ENCODE measurements at regions not wholly inside any gene's neighbourhood (a gene's known extent, or its start where the extent isn't known, plus 50 kb on each side); places are given as distances from the start of the nearest gene placed in this dataset.
"Not testable (repeated sequence)": the region's sequence is repeated elsewhere in the genome, so short reads cannot be mapped to it uniquely, and the experiment has no call there.

DNA sequence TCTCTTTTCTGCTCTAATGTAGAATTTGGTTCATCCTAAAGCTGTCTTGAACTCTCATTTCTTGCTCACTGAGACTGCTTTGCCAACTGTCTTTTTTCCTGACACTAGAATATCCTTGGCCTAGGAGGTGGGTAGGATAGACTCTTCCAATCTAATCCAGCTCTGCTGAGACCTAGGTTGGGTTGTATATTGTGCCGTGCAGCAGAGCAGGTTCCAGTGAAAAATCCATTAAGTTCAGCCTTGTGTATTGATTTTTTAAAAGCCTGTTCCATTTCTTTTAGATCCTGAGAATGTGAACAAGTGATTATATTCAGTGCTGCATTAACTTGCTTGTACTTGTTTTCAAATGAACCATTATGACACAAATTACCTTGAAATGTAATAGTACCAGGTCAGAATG lies 539.6 kb downstream of the LRRC70 start:
- DNase-seq (ENCODE audit: low spot score) = no peak

- no peak for DNase-seq (ENCODE audit: low spot score)
Measured at GRCh38 chr5:63111891-63112290, 533.3 kb downstream of the LRRC70 start.

GRCh38 chr5:63101870-63102269 lies 523.3 kb downstream of the LRRC70 start:
- DNase-seq (ENCODE audit: low spot score) = no peak

GRCh38 chr5:63097286-63097685 lies 518.7 kb downstream of the LRRC70 start:
- DNase-seq (ENCODE audit: low spot score) = no peak

DNA sequence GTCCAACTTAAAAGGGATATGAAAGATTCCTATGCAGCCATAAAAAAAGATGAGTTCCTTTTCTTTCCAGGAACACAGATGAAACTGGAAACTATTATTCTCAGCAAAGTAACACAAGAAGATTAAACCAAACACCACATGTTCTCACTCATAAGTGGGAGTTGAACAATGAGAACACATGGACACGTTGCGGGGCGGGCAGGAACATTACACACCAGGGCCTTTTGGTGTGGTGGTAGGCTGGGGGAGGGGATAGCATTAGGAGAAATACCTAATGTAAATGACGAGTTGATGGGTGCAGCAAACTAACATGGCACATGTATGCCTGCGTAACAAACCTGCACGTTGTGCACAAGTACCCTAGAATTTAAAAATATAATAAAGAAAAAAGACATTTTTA lies 516.1 kb downstream of the LRRC70 start:
- no peak for DNase-seq (ENCODE audit: low spot score)

- no peak for DNase-seq (ENCODE audit: low spot score)
Measured at GRCh38 chr5:63089147-63089546, 510.5 kb downstream of the LRRC70 start.

GRCh38 chr5:63085561-63085960 lies 506.9 kb downstream of the LRRC70 start:
- no peak for DNase-seq (ENCODE audit: low spot score)

- not testable (repeated sequence) for DNase-seq (ENCODE audit: low spot score)
Measured at GRCh38 chr5:63083689-63084088, 505.1 kb downstream of the LRRC70 start.

GRCh38 chr5:63081402-63081801 lies 502.8 kb downstream of the LRRC70 start:
- DNase-seq (ENCODE audit: low spot score) = no peak

- DNase-seq (ENCODE audit: low spot score) = no peak
Measured at GRCh38 chr5:63070001-63070400, 491.4 kb downstream of the LRRC70 start.

DNA sequence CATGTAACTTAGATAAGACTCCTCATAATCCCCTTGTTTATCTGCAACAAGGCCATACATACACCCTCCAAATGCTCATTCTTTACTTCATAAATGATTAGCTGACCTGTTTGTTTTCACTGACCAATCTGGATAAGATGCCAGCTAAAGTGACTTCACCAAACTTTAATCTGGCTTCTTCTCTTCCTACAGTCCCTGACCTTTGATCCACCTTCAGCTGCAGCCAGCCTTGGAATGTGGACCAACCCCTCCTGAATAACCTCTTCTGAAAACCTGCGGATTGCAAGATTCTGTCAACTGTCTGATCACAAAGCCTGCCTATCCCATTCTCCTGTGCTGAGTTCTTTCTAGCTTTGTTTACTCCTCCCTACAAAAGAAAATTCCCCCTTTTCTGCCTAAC lies 476.8 kb downstream of the LRRC70 start:
- no peak for DNase-seq (ENCODE audit: low spot score)

DNA sequence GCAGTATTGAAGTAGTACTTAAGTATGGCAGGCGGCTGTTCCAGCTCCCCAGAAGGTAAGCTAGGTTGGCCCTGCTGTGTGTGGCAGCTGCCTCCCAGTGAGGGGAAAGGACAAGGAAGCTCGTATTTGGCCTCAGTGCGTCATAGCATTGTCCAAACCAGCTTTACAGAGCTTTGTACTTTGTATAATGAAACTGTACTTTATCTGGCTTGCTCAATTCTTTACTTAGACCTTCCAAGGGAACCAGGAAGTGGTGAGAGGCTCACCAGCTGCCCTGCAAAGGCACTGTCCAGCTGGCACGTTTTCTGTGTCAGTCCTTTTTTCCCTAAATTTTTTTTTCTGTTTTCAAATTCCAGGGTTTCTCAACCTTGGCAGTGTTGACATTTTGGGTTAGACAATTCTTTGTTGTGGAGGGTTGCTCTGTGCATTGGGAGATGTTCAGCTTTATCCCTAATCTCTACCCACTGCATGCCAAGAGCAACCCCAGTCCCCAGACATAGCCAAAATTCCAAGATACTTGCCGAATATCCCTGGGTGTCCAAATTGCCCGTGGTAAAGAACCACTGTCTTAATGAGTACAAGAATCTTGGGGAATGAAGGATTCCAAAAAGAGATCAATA lies 474.5 kb downstream of the LRRC70 start:
- no peak for DNase-seq (ENCODE audit: low spot score)

DNA sequence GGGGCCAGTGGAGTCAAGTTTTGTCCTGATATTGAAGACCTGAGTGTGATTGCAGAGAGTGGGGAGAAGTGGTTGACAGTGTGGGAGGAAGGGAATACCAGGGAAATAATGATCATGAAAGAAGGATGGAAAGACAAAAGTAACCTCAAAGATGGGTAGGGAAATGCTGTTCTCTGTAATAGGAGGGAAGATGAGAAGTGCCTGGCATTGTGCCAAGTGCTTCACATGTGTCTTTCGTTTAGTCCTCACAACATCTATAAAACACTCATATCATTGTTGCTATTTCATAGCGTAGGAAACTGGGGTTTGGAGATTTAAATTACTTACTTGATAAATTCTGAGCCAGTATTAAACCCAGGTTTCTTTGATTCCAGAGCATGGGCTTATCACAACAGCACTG lies 472.3 kb downstream of the LRRC70 start:
- no peak for DNase-seq (ENCODE audit: low spot score)

DNA sequence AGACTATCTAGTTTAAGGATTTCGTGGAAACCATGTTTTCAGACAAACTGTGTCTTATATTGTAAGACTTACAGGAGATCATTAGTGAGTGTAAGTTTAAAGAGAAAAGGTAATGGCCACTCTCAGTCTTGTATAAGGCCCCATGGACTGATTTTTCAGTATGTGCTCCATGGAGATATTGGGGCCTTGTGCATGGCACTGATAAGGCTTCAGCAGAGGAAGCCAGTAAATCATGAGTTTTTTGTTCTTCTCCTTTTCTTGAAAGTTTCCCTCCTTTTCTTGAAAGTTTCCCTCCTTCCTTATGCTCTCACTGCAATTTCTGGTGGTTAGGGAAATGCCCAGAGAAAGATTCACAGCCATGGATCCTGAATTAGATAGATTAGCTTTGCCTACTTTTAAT lies 471.3 kb downstream of the LRRC70 start:
- no peak for DNase-seq (ENCODE audit: low spot score)

DNA sequence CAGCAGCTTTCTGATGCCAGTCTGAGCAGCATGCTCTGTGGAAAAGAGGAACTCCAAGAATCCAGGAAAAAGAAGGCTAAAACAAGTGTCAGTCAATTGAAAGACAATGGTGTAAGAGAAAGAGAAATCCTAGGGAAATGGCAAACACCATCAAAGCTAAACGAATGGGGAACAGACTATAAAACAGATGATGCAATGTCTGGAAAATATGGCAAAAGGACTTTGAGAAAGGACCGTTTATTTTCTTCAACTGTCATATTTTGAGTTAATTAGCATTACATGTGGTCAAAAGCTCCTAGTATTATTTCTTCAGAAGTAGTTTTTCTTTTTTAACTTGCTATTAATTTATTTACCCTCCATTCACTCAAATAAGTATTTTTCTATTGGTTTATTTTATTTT lies 465.2 kb downstream of the LRRC70 start:
- DNase-seq (ENCODE audit: low spot score) = no peak

GRCh38 chr5:63032343-63032742 lies 453.7 kb downstream of the LRRC70 start:
- no peak for DNase-seq (ENCODE audit: low spot score)

DNA sequence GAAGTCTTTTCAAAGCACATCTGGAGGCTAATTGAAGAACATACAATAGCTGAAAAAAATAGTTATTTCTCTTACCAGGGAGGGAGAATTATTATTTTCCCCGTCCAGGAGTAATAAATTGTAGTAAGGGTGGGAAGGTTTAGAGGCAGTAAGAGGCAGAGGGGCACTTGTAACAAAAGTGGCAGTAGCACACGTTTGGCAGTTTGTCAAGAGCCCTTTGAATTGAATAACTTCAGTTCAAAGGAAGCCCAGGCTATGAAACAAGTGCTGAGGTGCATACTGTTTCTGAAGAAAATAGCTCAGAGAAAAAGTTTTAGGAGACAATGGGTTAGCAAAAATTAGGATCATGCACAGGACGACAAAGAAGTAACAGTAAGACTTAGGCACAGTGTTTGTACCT lies 451.3 kb downstream of the LRRC70 start:
- DNase-seq (ENCODE audit: low spot score) = no peak

DNA sequence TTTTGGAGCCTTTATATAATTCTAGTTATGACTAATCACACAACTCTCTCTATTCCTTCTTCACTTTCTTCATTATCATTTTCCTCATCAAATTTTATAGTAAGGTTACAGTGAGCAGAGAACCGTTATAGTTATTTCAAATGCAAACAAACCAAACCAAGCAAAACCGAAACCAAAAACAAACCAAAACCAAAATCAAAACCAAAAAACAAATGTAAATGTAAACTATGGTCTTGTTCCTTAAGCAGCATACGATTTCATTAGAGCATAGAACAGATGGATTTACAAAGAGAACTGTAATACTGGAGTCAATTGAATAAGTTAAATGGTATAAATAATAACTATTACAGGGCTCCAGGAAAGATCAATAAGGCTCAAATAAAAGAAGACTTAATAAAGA lies 447.1 kb downstream of the LRRC70 start:
- DNase-seq (ENCODE audit: low spot score) = no peak

DNA sequence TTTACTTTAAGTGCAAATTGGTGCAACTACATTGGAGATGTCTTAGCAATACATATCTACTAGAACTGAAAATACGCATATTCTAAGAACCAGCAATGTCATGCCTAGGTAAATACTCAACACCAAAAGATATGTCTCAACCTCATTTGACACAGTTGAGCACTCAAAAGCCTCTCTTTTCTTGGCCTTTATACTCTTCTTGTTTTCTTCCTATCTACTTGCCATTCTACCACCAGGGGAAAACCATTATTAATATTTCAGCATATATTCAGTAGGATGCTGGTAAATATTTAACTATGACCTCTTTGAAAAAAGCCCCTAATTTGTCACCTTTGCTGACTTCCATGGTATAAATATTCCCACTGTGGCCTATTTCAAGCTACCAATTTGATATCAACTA lies 443.8 kb downstream of the LRRC70 start:
- no peak for DNase-seq (ENCODE audit: low spot score)

DNA sequence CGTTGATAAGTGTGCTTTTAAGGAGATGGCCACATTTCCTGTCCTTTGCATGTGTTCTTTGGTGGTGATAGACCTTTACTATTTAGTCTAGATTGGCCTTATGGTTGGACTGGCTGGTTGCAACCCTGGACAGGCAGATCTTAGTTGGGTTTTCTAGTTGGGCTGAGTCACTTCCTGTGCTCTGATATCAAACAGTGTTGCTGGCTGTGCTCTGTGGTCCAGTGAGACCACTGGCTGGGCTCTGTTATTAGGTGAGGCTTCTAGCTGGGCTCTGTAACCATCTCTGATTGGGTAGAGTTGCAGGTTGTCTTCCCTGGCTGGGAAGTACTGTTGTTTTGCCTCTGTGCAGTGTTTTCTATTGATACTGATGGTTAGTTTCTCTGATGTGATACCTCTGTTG lies 432.5 kb downstream of the LRRC70 start:
- no peak for DNase-seq (ENCODE audit: low spot score)

DNA sequence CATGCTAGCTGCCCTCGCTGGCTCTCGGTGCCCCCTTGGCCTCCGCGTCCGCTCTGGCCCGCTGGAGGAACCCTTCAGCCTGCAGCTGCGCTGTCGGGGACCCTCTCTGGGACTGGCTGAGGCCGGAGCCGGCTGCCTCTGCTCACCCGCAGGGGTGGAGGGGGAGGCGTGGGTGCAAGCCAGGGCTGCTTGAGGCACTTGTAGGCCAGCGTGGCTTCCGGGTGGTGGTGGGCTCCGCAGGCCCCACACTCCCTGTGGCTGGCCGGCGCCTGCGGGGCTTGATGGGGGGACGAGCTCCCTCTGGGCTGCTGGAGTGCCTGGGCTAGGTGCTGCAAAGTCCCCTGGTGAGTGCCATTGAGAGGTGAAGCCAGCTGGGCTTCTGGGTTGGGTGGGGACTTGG lies 429.6 kb downstream of the LRRC70 start:
- DNase-seq (ENCODE audit: low spot score) = no peak

DNA sequence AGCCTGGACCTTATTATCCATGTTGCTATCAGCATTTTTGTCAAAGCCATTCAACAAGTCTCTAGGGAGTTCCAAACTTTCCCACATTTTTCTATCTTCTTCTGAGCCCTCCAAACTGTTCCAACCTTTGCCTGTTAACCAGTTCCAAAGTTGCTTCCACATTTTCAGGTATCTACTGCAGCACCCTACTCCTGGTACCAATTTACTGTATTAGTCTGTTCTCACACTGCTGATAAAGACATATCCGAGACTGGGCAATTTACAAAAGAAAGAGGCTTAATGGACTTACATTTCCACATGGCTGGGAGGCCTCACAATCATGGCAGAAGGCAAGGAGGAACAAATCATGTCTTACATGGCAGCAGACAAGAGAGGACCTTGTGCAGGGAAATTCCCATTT lies 416.2 kb downstream of the LRRC70 start:
- DNase-seq (ENCODE audit: low spot score) = not testable (repeated sequence)

GRCh38 chr5:62985749-62986148 lies 407.1 kb downstream of the LRRC70 start:
- no peak for DNase-seq (ENCODE audit: low spot score)

DNA sequence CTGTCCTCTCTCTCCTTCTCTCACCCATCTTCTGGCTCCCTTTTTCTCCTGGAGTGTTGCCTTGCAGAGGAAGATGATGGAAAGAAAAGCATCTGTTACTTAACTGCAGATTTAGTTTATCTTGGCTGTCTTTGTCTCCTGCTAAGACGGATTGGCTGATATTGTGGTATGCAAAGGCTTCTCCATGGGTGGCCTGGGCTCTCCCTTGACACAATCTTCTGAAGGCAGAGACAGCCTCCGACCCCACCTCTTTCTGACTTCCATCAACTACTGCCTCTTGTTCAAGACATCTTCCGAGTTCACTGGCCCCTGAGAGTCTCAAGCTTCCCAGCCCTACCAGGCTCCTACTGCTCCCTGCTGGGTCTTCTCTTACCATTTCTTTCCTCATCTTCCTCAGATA lies 403.7 kb downstream of the LRRC70 start:
- DNase-seq (ENCODE audit: low spot score) = no peak

- DNase-seq (ENCODE audit: low spot score) = no peak
Measured at GRCh38 chr5:62980884-62981283, 402.3 kb downstream of the LRRC70 start.
